ENCODE measurements at regions not wholly inside any gene's neighbourhood (a gene's known extent, or its start where the extent isn't known, plus 50 kb on each side); places are given as distances from the start of the nearest gene placed in this dataset.
"Not testable (repeated sequence)": the region's sequence is repeated elsewhere in the genome, so short reads cannot be mapped to it uniquely, and the experiment has no call there.

- H3K36me3 ChIP-seq; intact Hi-C loops (cut with DNase I); H3K27ac ChIP-seq; H3K4me1 ChIP-seq; H3K27me3 ChIP-seq; H3K4me3 ChIP-seq; DNase-seq; ATAC-seq: not testable (repeated sequence)
- peaks cover 0 to 67% (median 9%) of the 10 kb centered on the region in 12 donors for H3K9me3 ChIP-seq
- 82 to 93% (median 89%) methylated on average over 5 of the region's 5 CpGs for WGBS, 4 donors
These were observed 5274.0 kb upstream of the TPTE start for GRCh38 chr21:5247399-5247798.

DNA sequence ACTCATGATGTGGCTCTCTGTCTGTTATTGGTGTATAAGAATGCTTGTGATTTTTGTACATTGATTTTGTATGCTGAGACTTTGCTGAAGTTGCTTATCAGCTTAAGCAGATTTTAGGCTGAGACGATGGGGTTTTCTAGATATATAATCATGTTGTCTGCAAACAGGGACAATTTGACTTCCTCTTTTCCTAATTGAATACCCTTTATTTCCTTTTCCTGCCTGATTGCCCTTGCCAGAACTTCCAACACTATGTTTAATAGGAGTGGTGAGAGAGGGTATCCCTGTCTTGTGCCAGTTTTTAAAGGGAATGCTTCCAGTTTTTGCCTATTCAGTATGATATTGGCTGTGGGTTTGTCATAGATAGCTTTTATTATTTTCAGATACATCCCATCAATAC lies 5271.3 kb upstream of the TPTE start:
- WGBS, 4 donors: 65 to 77% (median 75%) methylated on average over 1 of the region's 1 CpG
- peaks cover 0 to 57% (median 10%) of the 10 kb centered on the region in 12 donors for H3K9me3 ChIP-seq
- H3K36me3 ChIP-seq; H3K4me3 ChIP-seq; H3K4me1 ChIP-seq; H3K27ac ChIP-seq; H3K27me3 ChIP-seq; ATAC-seq; DNase-seq; intact Hi-C loops (cut with DNase I): not testable (repeated sequence)

- WGBS, 4 donors: 64 to 72% (median 65%) methylated on average over 3 of the region's 3 CpGs
These were observed 5270.2 kb upstream of the TPTE start for GRCh38 chr21:5251162-5251561.

DNA sequence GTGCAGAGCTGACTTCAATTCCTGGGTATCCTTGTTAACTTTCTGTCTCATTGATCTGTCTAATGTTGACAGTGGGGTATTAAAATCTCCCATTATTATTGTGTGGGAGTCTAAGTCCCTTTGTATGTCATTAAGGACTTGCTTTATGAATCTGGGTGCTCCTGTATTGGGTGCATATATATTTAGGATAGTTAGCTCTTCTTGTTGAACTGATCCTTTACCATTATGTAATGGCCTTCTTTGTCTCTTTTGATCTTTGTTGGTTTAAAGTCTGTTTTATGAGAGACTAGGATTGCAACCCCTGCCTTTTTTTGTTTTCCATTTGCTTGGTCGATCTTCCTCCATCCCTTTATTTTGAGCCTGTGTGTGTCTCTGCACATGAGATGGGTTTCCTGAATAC lies 5269.5 kb upstream of the TPTE start:
- H3K4me1 ChIP-seq; H3K27ac ChIP-seq; H3K4me3 ChIP-seq; intact Hi-C loops (cut with DNase I); H3K27me3 ChIP-seq; DNase-seq; H3K36me3 ChIP-seq; ATAC-seq: not testable (repeated sequence)
- 43 to 53% (median 48%) methylated on average over 1 of the region's 1 CpG for WGBS, 4 donors
- peaks cover 0 to 46% (median 7%) of the 10 kb centered on the region in 12 donors for H3K9me3 ChIP-seq

More at GRCh38 chr21:5251162-5251561, 5270.2 kb upstream of the TPTE start:
- intact Hi-C loops (cut with DNase I); H3K36me3 ChIP-seq; H3K27ac ChIP-seq; H3K4me1 ChIP-seq; H3K27me3 ChIP-seq; DNase-seq; ATAC-seq: not testable (repeated sequence)
- Histone ChIP-seq H3K4me3 (peak overlapping the region in 1 of 12 donors; percentile 2), H3K9me3 (peaks cover 0 to 53% (median 10%) of the 10 kb centered on the region in 12 donors)
